Activated CD4-positive, alpha-beta T cell treated with anti-CD3 and anti-CD28 coated beads, Interleukin-2, amount 50 U/mL, for 48 hours (primary cell): ENCODE measurements at regions not wholly inside any gene's neighbourhood (a gene's known extent, or its start where the extent isn't known, plus 50 kb on each side); places are given as distances from the start of the nearest gene placed in this dataset.

ENCODE experiments used
- DNase-seq, 2 experiments: peaks; one replicate each; pipeline ENCODE4 v3.0.0-alpha.2; 2020

DNA sequence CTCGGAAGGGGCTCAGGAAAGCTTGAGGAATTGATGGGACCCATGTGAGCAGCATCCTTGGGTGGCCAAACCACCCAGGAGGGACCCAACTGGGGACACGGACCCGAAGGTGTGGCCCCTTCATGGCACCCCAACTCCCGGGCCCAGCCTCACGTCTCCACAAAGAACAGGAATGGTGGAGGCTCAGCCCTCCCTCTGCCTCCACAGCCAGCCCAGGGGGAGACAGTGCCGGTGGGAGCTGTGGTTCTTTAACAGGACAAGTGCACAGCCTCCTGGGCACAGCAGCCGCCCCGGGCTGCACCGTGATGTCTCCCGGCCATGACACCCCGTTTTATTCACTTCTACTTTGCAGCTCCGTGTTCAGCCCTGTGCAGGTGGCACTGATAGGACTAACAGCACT lies 587.2 kb downstream of the BRD1 start:
- no peak for DNase-seq

DNA sequence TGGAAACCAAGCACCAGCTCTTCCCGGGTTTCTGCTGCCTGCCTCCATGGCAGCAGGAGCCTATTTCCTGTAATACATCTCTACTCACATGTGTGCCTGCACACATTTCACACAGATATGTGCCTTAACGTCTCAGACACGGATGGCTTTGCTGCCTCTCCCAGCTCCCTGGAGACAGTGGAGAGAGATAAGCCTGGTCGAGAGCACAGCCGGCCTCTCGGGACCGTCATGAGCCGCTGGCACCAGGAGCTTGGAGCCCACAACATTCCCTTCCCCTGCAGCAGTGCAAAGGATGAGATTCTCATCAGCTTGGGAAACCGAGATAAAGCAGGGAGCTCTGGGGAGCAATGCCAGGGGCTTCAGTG lies 587.7 kb downstream of the BRD1 start:
- no peak for DNase-seq

GRCh38 chr22:49239264-49240015 lies 588.2 kb downstream of the BRD1 start:
- DNase-seq = no peak

DNA sequence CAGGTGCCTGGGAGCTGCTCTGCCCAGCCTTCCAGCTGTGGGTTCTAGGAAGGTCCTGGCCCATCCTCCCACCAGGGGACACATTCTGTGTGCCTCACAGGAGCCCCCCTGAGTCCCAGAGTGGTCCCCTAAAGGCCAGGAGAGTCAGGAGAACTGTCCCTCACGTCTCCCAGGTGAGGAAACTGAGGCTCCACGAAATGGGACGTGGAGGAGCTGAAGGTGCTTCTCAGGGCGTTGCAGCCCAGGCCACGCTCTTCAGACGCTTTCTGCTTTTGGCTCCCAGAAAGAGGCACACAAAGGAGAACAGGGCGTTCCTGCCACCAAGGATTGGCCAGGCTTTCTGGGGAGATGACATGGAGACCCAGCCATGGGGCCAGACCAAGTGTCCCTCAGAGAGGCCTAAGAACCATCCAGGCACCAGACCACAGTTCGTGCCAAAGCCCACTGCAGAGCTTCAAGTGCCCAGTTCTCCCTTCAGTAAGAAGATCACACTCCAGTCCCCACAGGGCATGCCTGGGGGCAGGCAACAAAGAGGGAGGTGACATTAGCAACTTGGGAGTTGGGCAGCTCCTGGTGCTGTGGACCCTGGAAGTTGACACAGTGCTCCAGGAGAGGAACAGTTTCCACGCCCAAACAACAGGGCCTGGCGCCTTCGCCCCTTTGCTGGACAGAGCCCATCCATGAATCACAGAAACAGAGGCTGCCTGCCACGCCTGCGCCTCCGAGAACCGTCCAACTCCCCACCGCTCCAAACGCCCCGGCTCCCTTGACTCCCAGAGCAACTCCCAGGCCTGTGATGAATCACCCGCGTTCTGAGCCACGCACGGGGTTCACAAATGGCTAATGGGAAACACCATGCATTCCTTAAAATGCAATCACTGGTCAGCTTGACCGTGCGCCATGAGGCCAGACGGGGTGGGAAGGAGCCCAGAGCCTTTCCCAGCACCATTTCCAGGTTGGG lies 589.2 kb downstream of the BRD1 start:
- DNase-seq = no peak

- DNase-seq = no peak
Measured at GRCh38 chr22:49237703-49238102, 590.0 kb downstream of the BRD1 start.

- DNase-seq = no peak
Measured at GRCh38 chr22:49237279-49237678, 590.4 kb downstream of the BRD1 start.

DNA sequence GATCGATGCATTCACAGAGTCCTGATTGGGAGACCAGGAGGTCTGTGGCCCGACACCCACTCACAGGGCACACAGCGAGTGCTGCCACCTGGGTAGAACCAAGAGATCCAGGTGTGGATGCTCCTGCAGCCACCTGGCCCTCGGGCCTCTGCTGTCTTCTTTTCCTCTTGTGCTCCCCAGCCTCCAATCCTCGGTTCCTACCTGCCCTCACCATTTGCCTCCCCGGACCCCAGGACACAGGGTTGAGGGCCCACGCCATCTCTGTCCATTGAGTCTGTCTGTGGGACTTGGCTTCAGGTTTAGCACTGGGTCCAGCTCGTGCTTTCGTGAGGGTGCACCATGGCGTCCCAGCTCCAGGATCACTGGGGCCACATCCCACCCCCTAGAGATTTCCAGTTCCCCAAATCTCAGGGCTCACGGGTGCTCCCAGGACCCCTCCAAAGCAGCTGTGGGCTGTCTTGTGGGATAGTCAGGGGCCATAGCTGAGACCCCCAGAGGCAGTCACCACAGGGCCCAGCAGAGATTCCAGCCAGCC lies 591.1 kb downstream of the BRD1 start:
- no peak for DNase-seq

- no peak for DNase-seq
Measured at GRCh38 chr22:49235463-49236300, 592.0 kb downstream of the BRD1 start.

GRCh38 chr22:49234459-49234858 lies 593.2 kb downstream of the BRD1 start:
- no peak for DNase-seq

DNA sequence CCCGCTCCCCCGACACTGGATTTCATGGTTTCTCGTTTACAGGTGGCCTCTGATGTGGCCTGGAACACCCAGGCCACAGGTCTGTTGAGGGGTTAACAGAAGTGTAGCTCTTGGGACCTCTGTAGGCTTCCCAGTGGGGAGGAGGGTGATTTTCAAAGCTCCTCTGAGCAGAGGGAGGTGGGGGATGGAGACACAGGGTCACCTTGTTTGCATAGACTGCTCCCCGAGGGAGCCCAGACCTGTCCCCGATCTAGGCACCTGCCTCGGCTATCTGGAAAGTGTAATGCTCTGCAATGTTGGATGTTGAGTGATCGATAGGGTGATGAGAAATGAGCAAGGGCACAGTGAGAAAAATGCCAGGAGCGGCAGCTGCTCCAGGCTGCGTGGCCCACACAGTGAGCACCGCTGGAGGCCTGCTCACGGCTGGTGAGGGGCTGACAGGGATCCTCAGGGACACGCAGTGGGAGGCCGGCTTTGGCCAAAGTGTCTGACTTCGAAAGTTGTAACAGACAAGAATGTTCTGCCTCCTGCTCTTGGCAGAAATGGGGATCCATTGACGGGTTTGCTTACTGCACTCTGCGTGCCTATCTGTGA lies 594.1 kb downstream of the BRD1 start:
- DNase-seq = no peak

DNA sequence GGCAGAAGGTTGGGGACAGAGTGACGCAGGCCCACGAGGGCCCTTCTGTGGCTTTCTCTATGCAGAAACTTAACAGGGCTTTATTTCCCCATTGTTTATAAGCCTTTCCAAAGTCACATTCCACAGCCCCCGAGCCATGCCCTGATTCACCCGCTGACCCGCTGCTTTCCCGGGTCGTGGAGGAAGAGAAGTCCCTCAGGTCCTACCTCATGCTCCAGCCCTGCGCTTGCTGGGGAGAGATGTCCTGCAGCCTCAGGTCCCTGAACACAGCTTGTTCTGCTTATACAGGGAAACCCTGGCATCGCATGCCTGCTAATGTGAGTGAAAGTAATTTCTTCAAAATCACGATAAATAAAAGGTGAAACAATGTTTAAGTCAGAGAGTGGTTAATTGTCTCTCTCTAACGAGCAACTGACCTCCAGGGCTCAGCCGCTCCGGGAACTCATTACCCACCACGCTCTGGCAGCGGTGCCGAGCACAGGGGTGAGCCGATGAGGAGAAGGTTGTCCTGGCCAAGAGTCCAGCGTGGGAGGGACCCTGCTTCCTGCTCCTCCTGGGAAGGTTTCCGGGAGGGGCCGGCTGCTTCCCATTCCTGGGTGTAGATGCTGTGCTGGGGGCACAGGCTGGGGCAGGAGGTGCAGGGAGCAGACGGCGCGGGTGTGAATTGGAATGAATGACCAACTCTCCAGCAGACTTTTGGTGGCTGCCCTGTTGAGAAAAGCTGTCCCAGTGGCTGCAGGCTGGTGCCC lies 595.2 kb downstream of the BRD1 start:
- no peak for DNase-seq

- peak in 1 of 2 experiments; percentile 5 for DNase-seq
Measured at GRCh38 chr22:49230194-49230577, 597.5 kb downstream of the BRD1 start.

GRCh38 chr22:49229483-49230193 lies 598.0 kb downstream of the BRD1 start:
- DNase-seq = no peak

DNA sequence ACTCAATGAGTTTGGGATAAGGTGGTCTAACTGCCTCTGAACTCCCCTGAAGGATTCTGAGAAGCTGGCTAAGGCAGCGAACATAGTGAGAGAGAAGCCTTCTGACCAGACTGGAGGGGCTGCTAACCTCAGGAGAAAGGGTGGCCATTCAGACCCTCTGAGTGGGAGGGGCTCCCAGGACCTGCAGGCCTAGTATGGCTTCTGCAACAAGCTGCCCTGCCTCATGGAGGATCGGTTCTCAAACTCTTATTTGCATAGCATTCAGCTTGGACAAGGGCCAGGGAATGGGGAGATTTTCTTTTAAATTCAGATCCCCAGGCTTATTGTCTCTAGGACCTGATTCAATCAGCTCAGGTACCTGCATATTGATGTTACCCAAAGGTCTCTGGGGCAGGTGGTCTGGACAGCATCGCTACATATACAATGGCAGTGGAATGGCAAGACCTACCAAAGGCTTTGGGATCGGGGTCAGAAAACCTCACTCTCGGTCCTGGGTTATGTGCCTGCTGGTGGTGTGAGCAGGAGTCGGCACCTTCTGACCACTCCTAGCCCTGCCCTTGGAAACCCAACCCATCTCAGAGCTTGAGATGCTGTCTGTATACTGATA lies 599.1 kb downstream of the BRD1 start:
- DNase-seq = no peak

- no peak for DNase-seq
Measured at GRCh38 chr22:49227670-49228069, 600.0 kb downstream of the BRD1 start.

DNA sequence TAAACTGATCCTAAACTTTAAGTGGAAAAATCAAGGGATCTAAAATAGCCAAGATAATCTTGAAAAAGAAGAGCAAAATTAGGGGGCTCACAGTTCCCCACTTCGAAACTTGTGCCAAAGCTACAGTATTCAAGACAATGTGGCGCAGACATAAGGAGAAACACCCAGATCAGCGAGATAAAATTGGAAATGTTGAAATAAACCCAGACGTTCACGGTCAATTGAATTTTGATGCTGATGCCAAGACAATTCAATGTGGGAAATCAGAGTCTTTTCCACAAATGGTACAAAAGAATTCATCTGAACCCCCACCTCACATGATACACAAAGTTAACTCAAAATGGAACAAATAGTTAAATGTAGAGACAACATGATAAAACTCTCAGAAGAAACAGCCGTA lies 601.6 kb downstream of the BRD1 start:
- DNase-seq = no peak

DNA sequence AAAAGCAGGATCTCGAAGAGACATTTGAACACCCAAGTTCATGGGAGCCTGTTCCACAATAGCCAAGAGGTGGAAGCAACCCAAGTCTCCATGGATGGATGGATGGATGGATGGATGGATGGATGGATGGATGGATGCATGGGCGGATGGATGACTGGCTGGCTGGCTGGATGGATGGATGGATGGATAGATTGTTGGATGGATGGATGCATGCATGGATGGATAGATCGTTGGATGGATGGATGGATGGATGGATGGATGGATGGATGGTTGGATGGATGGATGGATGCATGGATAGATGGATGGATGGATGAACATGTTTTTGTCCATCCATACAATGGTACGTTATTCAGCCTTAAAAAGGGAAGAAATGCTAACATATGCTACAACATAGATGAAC lies 603.4 kb downstream of the BRD1 start:
- no peak for DNase-seq

GRCh38 chr22:49218142-49218541 lies 609.5 kb downstream of the BRD1 start:
- DNase-seq = no peak

DNA sequence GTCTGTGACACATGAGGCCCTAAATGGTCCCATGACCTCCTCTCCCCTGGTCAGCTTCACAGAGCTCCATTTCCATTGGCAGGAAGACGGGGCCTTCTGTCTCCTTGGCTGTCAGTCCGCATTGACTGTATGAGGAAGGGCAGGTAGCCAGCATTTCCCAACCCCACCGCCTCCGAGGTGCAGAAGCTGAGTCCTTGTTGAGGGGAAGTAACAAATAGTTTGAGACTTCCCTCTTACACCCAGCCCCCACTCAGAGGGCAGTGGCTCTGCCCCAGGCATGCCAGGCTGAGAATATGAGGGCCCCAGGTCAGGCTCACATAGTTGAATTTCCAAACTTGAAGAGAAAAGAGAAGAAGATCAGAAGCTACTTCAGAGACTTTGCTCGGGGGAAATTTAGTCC lies 611.1 kb downstream of the BRD1 start:
- DNase-seq = no peak

DNA sequence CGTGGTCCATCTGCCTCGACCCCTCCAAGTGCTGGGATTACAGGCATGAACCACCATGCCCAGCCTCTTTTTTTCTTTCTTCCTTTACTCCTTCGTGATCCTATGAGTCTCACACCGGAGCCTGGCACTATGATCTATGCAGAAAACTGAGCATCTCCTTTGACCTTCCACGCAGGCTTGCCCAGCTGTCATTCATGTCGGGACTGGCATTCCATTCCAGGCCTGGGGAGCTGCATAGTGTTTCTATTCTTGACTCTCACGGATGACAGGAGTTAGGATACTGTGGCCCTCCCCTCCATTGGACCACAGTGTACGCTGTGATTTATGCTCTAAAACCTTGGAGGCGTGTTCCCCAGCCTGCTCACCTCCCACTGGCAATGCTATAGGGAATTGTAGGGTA lies 611.8 kb downstream of the BRD1 start:
- no peak for DNase-seq

DNA sequence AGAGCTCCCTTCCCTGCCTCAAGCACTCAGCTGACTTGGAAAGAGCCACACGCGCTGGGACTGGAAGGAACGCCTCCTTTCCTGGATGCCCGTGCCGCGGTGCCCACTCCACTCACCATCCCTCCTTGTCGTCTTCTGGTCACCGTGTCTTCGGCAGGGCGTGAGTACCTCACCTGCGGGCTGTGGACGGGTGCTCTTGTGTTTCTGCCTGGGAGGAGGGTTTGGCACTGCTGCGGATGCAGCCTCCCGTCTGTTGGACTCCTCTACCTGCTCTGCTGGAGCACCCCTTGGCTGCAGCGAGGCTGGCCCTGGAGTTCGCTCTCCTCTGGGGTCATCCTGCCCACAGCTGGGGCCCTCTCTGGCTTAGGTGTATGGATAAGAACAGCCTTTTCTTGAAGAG lies 612.7 kb downstream of the BRD1 start:
- DNase-seq = no peak
